Lung (tissue), 11 donors: ENCODE measurements at regions not wholly inside any gene's neighbourhood (a gene's known extent, or its start where the extent isn't known, plus 50 kb on each side); places are given as distances from the start of the nearest gene placed in this dataset.

Experiments
- ATAC-seq: fragments of 200-7000 bp; cut with Tn5 transposase; one replicate; pipeline ENCODE4 v1.9.1; 2020; ENCODE audit warnings: moderate number of reproducible peaks; ENCODE audit not compliant: insufficient read depth, low FRiP score
- DNase-seq, 3 donors: peaks; one replicate each; pipeline ENCODE4 v3.0.0-alpha.2; 2013 to 2017
- H3K27ac ChIP-seq, 2 donors: one replicate each; pipeline ENCODE4 v1.5.1; 2013; ENCODE audit warnings: mild to moderate bottlenecking in 2 of 2, moderate library complexity in 2 of 2, control low read depth in 1 of 2, inconsistent platforms in 1 of 2, low read depth in 1 of 2, low read length in 1 of 2
- H3K27me3 ChIP-seq, 3 donors: one replicate each; pipeline ENCODE4 v1.5.1; 2013; ENCODE audit warnings: low read length in 2 of 3; ENCODE audit not compliant: control insufficient read depth in 3 of 3, insufficient read depth in 3 of 3
- H3K36me3 ChIP-seq, 4 donors: one replicate each; pipeline ENCODE4 v1.5.1; 2013; ENCODE audit warnings: low read length in 4 of 4, mild to moderate bottlenecking in 1 of 4, moderate library complexity in 1 of 4; ENCODE audit not compliant: control insufficient read depth in 4 of 4, insufficient read depth in 4 of 4
- H3K4me1 ChIP-seq, 5 donors: one replicate each; pipeline ENCODE4 v1.5.1; 2013; ENCODE audit warnings: low read length in 5 of 5, mild to moderate bottlenecking in 2 of 5, moderate library complexity in 1 of 5; ENCODE audit not compliant: control insufficient read depth in 5 of 5, insufficient read depth in 5 of 5
- H3K4me3 ChIP-seq: one replicate; pipeline ENCODE4 v1.5.1; 2013; ENCODE audit warnings: mild to moderate bottlenecking, control low read depth, moderate library complexity
- H3K9ac ChIP-seq, 2 donors: one replicate each; pipeline ENCODE4 v1.5.1; 2013; ENCODE audit warnings: low read length in 2 of 2, control low read depth in 1 of 2; ENCODE audit not compliant: insufficient read depth in 1 of 2
- H3K9me3 ChIP-seq, 4 donors: one replicate each; pipeline ENCODE4 v1.5.1; 2013; ENCODE audit warnings: low read length in 3 of 4, mild to moderate bottlenecking in 1 of 4, moderate library complexity in 1 of 4; ENCODE audit not compliant: control insufficient read depth in 4 of 4, insufficient read depth in 3 of 4
- WGBS, 2 donors: extraction: QIAGEN DNeasy Blood & Tissue Kit; methylation state at CpG; one replicate each; pipeline ENCODE4 v1.1.7; 2013; 5-methylcytosine and 5-hydroxymethylcytosine counted together
- TF ChIP-seq, protein P1 (sequence below): IDR thresholded peaks from 2 replicates; pipeline ENCODE4 v1.5.1; 2012; ENCODE audit warnings: mild to moderate bottlenecking; ENCODE audit errors: control extremely low read depth, extremely low read depth
- donor health status: control.
- donor health status: control.
- donor health status: Bipolar disorder and iron deficiency.
- donor health status: healthy.
- donor health status: DM: yes; HTN: yes; CAD: no.

DNA sequence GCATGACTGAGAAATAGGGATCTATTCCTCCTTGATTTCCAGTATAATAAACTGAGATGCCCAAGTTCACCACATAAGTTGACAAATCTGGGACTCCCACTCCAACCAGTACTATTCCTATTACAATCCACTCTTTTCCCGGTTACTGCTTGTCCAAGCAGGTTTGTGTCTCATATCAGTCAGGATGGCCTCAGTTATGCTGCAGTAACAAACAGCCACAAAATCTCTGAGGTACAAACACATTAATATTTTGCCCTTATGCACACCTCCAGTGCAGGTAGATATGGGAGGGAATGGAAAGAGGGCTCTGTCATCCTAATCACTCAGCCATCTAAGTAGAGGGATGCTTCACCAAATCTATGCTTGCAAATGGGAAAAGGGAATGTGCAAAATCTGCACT is 207.8 kb downstream of the RAB28 start:
- Histone ChIP-seq H3K4me1 (no peaks in the 10 kb centered on the region), H3K9ac (no peak overlapping the region), H3K9me3 (peaks cover 0 to 12% (median 3%) of the 10 kb centered on the region in 4 donors), H3K27me3 (no peaks in the 10 kb centered on the region), H3K27ac (no peak overlapping the region), H3K36me3 (peaks cover 0 to 2% (median 0%) of the 10 kb centered on the region in 4 donors), H3K4me3 (no peak overlapping the region)
- WGBS, 2 donors = 95 to 100% methylated on average over 1 of the region's 1 CpG
- DNase-seq = no peak
- TF ChIP-seq, protein P1, sequence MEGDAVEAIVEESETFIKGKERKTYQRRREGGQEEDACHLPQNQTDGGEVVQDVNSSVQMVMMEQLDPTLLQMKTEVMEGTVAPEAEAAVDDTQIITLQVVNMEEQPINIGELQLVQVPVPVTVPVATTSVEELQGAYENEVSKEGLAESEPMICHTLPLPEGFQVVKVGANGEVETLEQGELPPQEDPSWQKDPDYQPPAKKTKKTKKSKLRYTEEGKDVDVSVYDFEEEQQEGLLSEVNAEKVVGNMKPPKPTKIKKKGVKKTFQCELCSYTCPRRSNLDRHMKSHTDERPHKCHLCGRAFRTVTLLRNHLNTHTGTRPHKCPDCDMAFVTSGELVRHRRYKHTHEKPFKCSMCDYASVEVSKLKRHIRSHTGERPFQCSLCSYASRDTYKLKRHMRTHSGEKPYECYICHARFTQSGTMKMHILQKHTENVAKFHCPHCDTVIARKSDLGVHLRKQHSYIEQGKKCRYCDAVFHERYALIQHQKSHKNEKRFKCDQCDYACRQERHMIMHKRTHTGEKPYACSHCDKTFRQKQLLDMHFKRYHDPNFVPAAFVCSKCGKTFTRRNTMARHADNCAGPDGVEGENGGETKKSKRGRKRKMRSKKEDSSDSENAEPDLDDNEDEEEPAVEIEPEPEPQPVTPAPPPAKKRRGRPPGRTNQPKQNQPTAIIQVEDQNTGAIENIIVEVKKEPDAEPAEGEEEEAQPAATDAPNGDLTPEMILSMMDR = no peak
- no peak for ATAC-seq

DNA sequence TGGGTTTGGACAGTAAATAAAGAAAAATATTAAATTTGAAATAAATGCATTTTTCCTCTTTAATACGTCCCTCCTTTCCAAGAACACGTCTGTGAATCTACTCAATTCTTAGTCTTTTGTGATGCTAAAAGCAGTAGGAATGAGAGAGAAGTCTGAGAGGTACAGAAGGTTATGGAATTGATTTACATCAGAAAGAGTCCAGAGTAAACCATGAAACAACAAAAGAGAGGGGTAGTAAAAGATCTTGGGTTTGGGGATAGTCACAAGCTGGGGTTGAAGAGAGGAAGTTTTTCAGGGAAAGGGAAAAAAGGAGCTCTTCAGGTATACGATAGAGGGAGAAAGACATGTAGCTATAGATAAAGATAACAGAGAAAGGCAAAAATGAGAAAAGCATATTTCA is 215.4 kb downstream of the RAB28 start:
- no peak overlapping the region for H3K9ac ChIP-seq
- H3K27ac ChIP-seq = no peak overlapping the region
- H3K27me3 ChIP-seq = no peaks in the 10 kb centered on the region
- TF ChIP-seq, protein P1 = no peak
- no peak overlapping the region for H3K4me3 ChIP-seq
- DNase-seq (no peak), ATAC-seq (no peak)
- no peaks in the 10 kb centered on the region for H3K4me1 ChIP-seq
- 81 to 82% methylated on average over 3 of the region's 3 CpGs for WGBS, 2 donors
- H3K9me3 ChIP-seq = peaks cover 0 to 3% (median under 1%) of the 10 kb centered on the region in 4 donors
- peaks cover 0 to under 1% (median 0%) of the 10 kb centered on the region in 4 donors for H3K36me3 ChIP-seq

DNA sequence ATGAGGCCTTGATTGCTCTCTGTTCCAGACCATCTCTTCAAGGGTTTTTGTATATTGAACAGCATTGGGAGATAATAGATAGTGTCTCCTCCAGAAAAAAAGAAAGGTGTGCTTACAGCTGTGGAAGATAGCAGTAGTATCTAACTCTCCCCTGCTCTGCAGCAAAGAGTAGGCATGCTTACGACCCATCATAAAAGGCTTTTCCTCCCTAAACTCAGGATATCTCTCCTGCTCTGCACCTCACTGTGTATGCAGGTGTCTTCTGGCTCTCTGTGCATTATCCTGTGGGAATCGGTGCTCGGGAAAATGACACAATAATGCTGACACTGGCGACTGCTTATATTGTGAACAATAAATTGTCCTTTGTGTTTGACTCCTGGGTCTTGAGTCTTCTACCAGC is 216.0 kb downstream of the RAB28 start:
- H3K27ac ChIP-seq = no peak overlapping the region
- 83 to 88% methylated on average over 4 of the region's 4 CpGs for WGBS, 2 donors
- no peaks in the 10 kb centered on the region for H3K9me3 ChIP-seq
- ATAC-seq = no peak
- no peaks in the 10 kb centered on the region for H3K27me3 ChIP-seq
- peaks cover 0 to 3% (median 0%) of the 10 kb centered on the region in 4 donors for H3K36me3 ChIP-seq
- TF ChIP-seq, protein P1 = no peak
- no peak overlapping the region for H3K9ac ChIP-seq
- no peak overlapping the region for H3K4me3 ChIP-seq
- H3K4me1 ChIP-seq = no peaks in the 10 kb centered on the region
- no peak for DNase-seq

DNA sequence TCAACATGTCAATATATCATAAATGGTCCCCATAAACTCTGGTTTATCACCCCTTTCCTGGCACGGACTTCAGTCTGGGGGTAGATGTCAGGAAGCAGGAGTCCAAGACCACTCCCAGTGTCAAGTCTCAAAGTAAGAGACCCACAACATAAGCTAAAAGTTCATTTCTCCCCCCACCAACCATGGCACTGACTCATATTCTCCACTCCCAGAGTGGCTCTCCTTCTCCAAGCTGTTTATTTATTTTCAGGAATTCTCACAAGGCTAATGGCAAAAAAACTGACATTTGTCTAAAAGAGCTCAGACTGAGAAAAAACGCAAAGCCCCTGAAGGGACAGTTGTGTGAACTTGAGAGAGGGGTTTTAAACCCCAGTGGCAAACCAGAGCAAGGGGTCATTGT is 217.0 kb downstream of the RAB28 start:
- Histone ChIP-seq H3K9me3 (no peaks in the 10 kb centered on the region), H3K4me1 (no peaks in the 10 kb centered on the region), H3K27ac (no peak overlapping the region), H3K36me3 (peaks cover 0 to 3% (median 0%) of the 10 kb centered on the region in 4 donors), H3K27me3 (no peaks in the 10 kb centered on the region), H3K4me3 (no peak overlapping the region), H3K9ac (no peak overlapping the region)
- DNase-seq (no peak), ATAC-seq (no peak)
- TF ChIP-seq, protein P1 = no peak
- WGBS, 2 donors = 79 to 89% methylated on average over 2 of the region's 2 CpGs
